ENCODE measurements at regions not wholly inside any gene's neighbourhood (a gene's known extent, or its start where the extent isn't known, plus 50 kb on each side); places are given as distances from the start of the nearest gene placed in this dataset.

DNA sequence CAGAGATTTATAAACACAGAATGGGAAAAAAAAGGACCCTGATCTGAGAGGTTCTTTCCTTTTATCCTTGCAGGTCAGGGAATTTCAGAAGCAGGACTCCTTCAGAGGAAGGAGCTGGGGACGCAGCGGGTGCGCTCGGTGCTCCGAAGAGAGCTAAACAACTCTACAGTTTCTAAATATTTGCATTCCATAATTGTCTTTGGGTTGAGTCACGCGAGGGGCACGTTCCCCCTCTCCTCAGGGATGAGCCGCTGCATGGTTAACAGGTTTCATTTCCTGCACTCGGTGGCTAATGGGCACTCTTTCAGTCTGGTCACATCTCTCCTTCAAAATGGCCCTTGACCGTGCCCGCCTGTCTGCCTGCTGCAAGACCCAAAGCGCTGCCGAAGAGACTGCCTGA is 165.0 kb upstream of the HMHB1 start:
- Histone ChIP-seq H3K36me3 (no peaks in the 10 kb centered on the region), H3K27ac (no peak overlapping the region), H3K4me1 (no peaks in the 10 kb centered on the region), H3K9me3 (no peaks in the 10 kb centered on the region), H3K27me3 (no peaks in the 10 kb centered on the region), H3K4me3 (no peak overlapping the region)
- DNase-seq: no peak
- TF ChIP-seq EP300 (IDR thresholded peaks at IDR 0.05): no peak
- TF ChIP-seq POLR2A (IDR thresholded peaks at IDR 0.05): no peak
- TF ChIP-seq, protein P1, sequence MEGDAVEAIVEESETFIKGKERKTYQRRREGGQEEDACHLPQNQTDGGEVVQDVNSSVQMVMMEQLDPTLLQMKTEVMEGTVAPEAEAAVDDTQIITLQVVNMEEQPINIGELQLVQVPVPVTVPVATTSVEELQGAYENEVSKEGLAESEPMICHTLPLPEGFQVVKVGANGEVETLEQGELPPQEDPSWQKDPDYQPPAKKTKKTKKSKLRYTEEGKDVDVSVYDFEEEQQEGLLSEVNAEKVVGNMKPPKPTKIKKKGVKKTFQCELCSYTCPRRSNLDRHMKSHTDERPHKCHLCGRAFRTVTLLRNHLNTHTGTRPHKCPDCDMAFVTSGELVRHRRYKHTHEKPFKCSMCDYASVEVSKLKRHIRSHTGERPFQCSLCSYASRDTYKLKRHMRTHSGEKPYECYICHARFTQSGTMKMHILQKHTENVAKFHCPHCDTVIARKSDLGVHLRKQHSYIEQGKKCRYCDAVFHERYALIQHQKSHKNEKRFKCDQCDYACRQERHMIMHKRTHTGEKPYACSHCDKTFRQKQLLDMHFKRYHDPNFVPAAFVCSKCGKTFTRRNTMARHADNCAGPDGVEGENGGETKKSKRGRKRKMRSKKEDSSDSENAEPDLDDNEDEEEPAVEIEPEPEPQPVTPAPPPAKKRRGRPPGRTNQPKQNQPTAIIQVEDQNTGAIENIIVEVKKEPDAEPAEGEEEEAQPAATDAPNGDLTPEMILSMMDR (IDR thresholded peaks at IDR 0.05): no peak
- no peak for TF ChIP-seq POLR2AphosphoS5 (IDR thresholded peaks at IDR 0.05)
- 62 to 76% (median 70%) methylated on average over 14 of the region's 14 CpGs for WGBS, 5 donors
- intact Hi-C loops (cut with DNase I; ENCODE audit: low total_unique reads): no loop called here

- WGBS, 5 donors: 92 to 95% (median 93%) methylated on average over 6 of the region's 6 CpGs
- TF ChIP-seq, protein P1 (IDR thresholded peaks at IDR 0.05): no peak
- H3K4me3 ChIP-seq: no peak overlapping the region
- intact Hi-C loops (cut with DNase I; ENCODE audit: low total_unique reads): no loop called here
- H3K4me1 ChIP-seq: no peaks in the 10 kb centered on the region
- no peaks in the 10 kb centered on the region for H3K36me3 ChIP-seq
- H3K27me3 ChIP-seq: no peaks in the 10 kb centered on the region
- no peaks in the 10 kb centered on the region for H3K9me3 ChIP-seq
- no peak for DNase-seq
- H3K27ac ChIP-seq: no peak overlapping the region
Measured at GRCh38 chr5:143645356-143645755, 166.6 kb upstream of the HMHB1 start.

- DNase-seq: no peak
- intact Hi-C loops (cut with DNase I; ENCODE audit: low total_unique reads): no loop called here
- Histone ChIP-seq H3K4me1 (no peaks in the 10 kb centered on the region), H3K27me3 (no peaks in the 10 kb centered on the region), H3K4me3 (no peak overlapping the region), H3K36me3 (no peaks in the 10 kb centered on the region), H3K27ac (no peak overlapping the region), H3K9me3 (no peaks in the 10 kb centered on the region)
- WGBS, 5 donors: 67 to 86% (median 76%) methylated on average over 3 of the region's 3 CpGs
- TF ChIP-seq POLR2A (IDR thresholded peaks at IDR 0.05): no peak
- no peak for TF ChIP-seq EP300 (IDR thresholded peaks at IDR 0.05)
- TF ChIP-seq, protein P1 (IDR thresholded peaks at IDR 0.05): no peak
- TF ChIP-seq POLR2AphosphoS5 (IDR thresholded peaks at IDR 0.05): no peak
Measured at GRCh38 chr5:143644727-143645126, 167.2 kb upstream of the HMHB1 start.

DNA sequence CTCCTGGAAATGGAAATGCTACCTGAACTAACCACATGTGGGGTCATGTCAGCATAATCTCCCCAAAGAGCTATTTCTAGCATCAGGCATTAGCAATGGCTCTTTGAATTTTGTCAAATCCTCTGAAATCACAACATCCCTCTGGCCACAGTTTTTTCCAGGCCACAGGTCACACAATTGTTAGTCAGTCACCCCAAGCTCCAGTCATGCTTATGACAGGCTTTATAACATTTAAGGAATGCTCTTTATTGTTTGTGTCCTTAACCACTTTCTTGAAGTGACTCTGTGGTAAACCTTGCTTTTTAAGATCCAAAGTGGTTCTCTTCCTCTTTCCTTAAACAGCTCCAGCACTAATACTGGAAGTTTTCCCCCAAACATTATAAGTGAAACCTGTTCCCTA is 169.2 kb upstream of the HMHB1 start:
- Histone ChIP-seq H3K36me3 (no peaks in the 10 kb centered on the region), H3K27ac (no peak overlapping the region), H3K9me3 (no peaks in the 10 kb centered on the region), H3K27me3 (no peaks in the 10 kb centered on the region), H3K4me3 (no peak overlapping the region), H3K4me1 (peaks cover 0 to 1% (median 0%) of the 10 kb centered on the region in 4 donors)
- intact Hi-C loops (cut with DNase I; ENCODE audit: low total_unique reads): no loop called here
- DNase-seq: no peak
- TF ChIP-seq, protein P1 (IDR thresholded peaks at IDR 0.05): no peak
- TF ChIP-seq POLR2AphosphoS5 (IDR thresholded peaks at IDR 0.05): no peak
- no peak for TF ChIP-seq EP300 (IDR thresholded peaks at IDR 0.05)
- no peak for TF ChIP-seq POLR2A (IDR thresholded peaks at IDR 0.05)
